Endometrium (tissue), 2 donors: ENCODE measurements at regions not wholly inside any gene's neighbourhood (a gene's known extent, or its start where the extent isn't known, plus 50 kb on each side); places are given as distances from the start of the nearest gene placed in this dataset.
"Not testable (repeated sequence)": the region's sequence is repeated elsewhere in the genome, so short reads cannot be mapped to it uniquely, and the experiment has no call there.

Experiments
- FAIRE-seq: peaks from 2 replicates; lab custom pipeline; 2012; peaks lifted over from hg19 to GRCh38; lab: Jason Lieb, UNC
- donor health status: control.
- donor health status: control.

GRCh38 chr5:124173386-124173785 is 573.1 kb downstream of the ZNF608 start:
- no peak for FAIRE-seq

DNA sequence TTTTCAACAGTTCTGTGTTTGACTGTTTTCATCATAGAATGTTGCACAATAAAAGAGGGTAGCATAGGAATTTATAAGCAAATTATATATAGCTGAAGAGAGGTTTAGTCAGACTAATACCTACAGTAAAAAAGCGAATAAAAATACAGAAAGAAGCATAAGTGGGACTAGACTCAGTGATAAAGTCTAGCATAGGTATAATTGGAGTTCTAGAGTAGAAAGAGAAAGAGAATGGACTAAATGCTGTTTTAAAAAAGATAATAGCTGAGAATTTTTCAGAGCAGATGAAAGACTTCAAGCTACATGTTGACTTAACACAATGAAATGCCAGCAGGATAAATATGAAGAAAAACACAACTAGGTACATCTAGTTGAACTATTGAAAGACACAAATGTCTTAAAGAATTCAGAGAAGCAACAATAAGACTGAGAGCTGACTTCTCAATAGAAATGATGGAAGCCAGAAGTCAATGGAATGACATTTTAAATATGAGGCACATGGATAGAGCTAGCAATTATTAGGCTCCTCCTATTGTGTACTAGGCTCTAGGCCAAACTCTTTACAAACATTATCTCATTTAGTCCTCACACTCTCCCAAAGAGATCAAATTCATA is 573.9 kb downstream of the ZNF608 start:
- FAIRE-seq: no peak

- not testable (repeated sequence) for FAIRE-seq
These were observed 578.3 kb downstream of the ZNF608 start for GRCh38 chr5:124168093-124168492.

DNA sequence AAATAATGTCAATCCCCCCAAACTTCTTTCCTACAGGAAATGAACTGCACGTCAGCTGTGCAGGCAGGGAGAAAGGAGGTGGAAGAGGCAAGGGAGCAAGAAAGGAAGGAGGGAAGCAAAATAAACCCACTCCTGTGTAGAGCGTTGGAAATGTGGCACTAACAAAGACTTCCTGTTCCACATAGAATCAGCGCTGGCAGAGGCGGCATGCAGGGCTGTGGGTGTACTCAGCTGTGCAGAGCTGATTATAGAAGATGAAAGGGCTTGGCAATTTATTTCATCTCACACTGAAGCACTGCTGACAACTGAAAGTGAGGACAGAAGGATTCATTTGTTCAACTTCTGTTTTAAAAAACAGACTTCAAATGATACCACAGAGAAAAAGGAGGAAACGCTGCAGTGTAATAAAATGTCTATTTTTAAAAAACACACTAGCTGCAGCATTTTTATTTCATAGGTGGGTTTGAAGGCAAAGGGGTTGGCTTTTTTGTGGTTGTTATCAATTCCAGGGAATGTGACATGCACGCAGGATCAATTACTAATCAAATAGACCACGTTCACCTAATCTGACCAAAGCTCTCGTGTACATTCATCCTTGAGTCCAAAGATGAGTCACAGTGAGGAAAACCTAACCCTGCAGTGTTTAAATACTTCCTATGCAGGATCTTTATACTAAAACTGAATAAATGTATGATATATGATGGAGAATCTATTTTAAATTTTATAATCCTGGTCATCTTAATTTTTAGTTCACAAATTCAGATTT is 583.5 kb downstream of the ZNF608 start:
- FAIRE-seq: no peak

- no peak for FAIRE-seq
These were observed 585.2 kb downstream of the ZNF608 start for GRCh38 chr5:124161266-124161665.

GRCh38 chr5:124160265-124160664 is 586.2 kb downstream of the ZNF608 start:
- no peak for FAIRE-seq

DNA sequence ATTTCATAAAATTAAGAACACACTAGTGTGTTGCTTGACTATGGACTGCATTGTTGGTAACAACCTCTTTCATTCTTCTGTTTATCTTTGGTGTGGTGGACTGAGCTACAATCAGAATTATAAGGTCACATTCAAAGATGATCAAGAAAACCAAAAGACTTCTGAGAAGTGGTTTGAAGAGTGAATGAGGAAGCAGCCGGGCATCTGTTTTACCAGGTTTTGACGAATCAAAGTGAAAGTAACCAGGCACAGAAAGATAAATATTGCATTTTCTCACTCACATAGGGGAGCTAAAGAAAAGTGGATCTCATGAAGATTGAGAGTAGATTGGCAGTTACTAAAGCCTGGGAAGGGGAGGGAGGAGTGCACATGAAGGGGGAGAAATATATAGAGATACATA is 589.1 kb downstream of the ZNF608 start:
- no peak for FAIRE-seq

DNA sequence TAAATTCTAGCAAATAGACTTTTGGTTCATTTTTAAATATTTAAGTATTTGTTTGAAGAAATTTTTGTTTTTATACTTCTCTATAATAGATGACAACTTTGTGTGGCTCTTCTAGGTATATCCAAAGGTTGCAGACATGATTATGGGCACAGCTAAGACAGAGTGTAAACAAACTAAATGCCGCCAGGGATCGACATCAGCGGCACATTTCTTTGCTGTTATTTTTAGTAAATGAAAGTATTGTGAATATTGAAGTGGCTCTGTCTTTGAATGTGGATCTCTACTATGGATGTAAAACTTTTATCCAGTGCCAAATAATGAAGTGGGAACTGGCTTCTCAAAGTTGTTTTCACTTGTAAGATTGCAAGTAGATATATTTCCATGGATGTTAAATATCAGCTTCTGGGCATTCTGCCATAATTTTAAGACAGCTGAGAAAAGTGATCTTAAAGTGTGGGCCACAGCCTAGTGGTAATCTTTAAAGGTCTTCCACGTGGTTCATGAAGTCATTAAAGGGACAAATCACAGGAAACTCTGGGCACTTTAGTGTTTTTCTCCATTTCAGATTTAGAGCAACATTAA is 589.9 kb downstream of the ZNF608 start:
- FAIRE-seq: peak; percentile 92

DNA sequence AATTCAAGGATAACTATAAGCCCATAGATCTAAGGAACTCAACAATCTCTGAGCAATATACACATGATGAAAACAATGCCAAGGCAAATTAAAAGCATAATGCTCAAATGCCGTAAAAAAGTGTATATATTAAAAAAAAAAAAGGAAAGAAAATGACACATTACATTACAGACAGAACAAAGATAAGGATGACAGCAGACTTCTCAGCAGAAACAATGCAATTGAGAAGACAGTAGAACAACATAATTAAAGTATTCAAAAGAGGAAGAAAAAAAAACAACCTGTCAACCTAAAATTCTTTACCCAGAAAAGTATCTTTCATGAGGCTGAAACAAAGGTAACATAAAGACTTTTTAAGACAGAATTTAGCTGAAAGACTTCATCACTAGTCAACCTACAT is 591.7 kb downstream of the ZNF608 start:
- FAIRE-seq: no peak

DNA sequence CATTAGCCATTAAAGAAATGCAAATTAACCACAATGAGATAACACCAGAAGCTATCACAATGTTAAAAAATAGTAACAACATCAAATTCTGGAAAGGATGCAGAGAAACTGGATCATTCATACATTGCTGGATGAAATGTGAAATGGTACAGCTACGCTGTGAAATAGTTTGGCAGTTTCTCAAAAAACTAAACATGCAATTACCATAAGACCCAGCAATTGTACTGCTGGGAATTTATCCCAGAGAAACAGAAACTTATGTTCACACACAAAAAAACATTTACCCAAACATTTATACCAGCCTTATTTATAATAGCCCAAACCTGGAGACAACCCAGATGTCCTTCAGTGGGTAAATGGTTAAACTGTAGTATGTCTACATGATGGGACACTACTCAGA is 592.9 kb downstream of the ZNF608 start:
- no peak for FAIRE-seq

DNA sequence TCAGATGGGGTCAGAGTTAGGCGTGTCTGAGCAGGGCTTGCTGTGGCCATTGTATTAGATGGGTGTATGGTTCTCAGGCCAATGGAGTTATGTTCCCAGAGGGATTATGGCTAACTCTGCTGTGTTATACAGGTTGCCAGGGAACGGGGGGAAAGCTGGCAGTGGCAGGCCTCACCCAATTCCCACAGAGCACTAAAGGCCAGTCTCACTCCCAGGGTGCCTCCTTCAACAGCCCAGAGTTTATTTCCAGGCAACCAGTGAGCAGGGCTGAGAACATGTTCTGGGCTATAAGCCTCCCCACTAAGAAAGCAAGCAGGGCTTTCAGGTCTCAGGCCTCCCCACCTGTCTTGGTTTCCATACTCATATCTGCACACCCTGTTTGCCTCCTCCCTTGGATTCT is 597.9 kb downstream of the ZNF608 start:
- FAIRE-seq: no peak

- FAIRE-seq: no peak
These were observed 606.4 kb downstream of the ZNF608 start for GRCh38 chr5:124140060-124140459.

DNA sequence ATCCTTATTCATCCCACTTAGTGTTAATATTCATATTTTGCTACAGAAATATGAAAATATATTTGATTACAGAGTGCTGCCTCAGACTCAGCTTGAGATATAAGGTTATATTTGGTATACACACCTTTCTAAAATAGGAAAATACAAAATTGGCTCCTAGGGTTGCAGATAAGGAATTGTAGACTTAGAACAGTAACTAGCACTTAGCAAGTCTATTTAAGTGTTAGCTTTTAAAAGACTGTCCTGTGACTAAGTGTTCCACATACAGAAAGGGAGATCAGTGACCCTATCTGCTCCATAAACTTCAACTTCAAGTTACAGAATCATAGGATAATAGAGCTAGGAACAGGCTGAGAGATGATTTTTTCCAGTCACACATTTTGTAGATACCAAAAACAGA is 607.0 kb downstream of the ZNF608 start:
- no peak for FAIRE-seq

- FAIRE-seq: no peak
These were observed 609.8 kb downstream of the ZNF608 start for GRCh38 chr5:124136609-124137008.

- FAIRE-seq: no peak
These were observed 611.5 kb downstream of the ZNF608 start for GRCh38 chr5:124134941-124135340.

GRCh38 chr5:124133406-124133805 is 613.0 kb downstream of the ZNF608 start:
- FAIRE-seq: no peak

DNA sequence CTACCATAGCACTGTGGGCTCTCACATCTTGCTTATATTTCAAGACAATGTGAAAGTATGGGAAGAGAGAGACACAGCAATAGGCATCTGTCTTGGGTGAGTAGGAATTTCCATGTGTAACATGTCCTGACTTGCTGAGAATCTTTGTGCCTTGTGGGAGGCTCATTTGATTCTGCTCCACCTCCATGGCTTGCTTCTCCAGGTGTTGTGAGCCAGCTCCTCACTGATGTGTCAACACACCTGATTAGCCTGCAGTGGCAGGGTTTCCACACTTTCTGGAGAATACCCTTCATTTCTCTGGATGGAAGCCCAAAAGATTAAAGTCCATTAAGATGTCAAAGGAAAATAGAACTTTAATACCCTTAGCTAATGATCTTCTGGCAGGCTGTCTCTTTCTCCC is 613.6 kb downstream of the ZNF608 start:
- no peak for FAIRE-seq

- FAIRE-seq: no peak
These were observed 615.0 kb downstream of the ZNF608 start for GRCh38 chr5:124131466-124131865.

GRCh38 chr5:124130816-124131215 is 615.6 kb downstream of the ZNF608 start:
- no peak for FAIRE-seq

GRCh38 chr5:124128867-124129266 is 616.9 kb downstream of the CSNK1G3 start:
- FAIRE-seq: no peak

GRCh38 chr5:124126504-124127217 is 614.7 kb downstream of the CSNK1G3 start:
- no peak for FAIRE-seq

GRCh38 chr5:124124711-124125229 is 612.8 kb downstream of the CSNK1G3 start:
- no peak for FAIRE-seq

DNA sequence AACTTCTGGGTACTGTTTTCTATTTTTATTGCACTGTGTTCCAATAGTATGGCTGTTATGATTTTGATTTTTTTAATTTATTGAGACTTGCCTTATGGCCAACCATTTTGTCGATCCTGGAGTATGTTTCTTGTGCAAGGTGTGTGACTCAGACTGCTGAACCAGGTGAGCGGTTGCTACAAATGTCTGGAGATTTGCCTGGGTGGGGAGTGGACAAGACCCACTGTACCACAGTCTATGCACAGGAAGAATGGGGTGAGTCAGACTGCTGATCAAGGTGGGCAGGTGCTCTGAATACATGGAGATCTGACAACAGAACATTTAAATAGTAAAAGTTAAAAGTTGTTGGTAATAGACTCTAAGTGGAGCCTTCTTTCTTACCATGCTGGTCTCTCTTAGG is 609.2 kb downstream of the CSNK1G3 start:
- FAIRE-seq: no peak
